Muscle layer of colon (tissue), 2 donors: ENCODE measurements at regions not wholly inside any gene's neighbourhood (a gene's known extent, or its start where the extent isn't known, plus 50 kb on each side); places are given as distances from the start of the nearest gene placed in this dataset.
"Not testable (repeated sequence)": the region's sequence is repeated elsewhere in the genome, so short reads cannot be mapped to it uniquely, and the experiment has no call there.

Experiments used
- H3K27ac ChIP-seq: one replicate; pipeline ENCODE4 v1.7.0; 2013; ENCODE audit warnings: low read depth, mild to moderate bottlenecking, low read length, moderate library complexity
- H3K27me3 ChIP-seq, 2 donors: one replicate each; pipeline ENCODE4 v1.7.0; 2013; ENCODE audit warnings: low read length in 2 of 2, mild to moderate bottlenecking in 2 of 2; ENCODE audit not compliant: insufficient read depth in 2 of 2, control insufficient read depth in 1 of 2
- H3K36me3 ChIP-seq: one replicate; pipeline ENCODE4 v1.7.0; 2013; ENCODE audit warnings: mild to moderate bottlenecking, low read length; ENCODE audit not compliant: insufficient read depth
- H3K4me1 ChIP-seq: one replicate; pipeline ENCODE4 v1.7.0; 2013; ENCODE audit warnings: mild to moderate bottlenecking, low read length; ENCODE audit not compliant: insufficient read depth
- H3K4me3 ChIP-seq, 2 donors: one replicate each; pipeline ENCODE4 v1.7.0; 2013; ENCODE audit warnings: low read length in 2 of 2, low read depth in 1 of 2, mild to moderate bottlenecking in 1 of 2, moderate library complexity in 1 of 2
- H3K9ac ChIP-seq: one replicate; pipeline ENCODE4 v1.7.0; 2013; ENCODE audit warnings: low read length
- H3K9me3 ChIP-seq: one replicate; pipeline ENCODE4 v1.7.0; 2013; ENCODE audit warnings: mild to moderate bottlenecking, low read length
- donor health status: abdominal sarcoma.
- donor health status: Adenocarcinoma of cecum.

- no peak overlapping the region for H3K4me3 ChIP-seq
- no peaks in the 10 kb centered on the region for H3K9me3 ChIP-seq
- H3K27me3 ChIP-seq, result no peaks in the 10 kb centered on the region
- H3K27ac ChIP-seq, result no peak overlapping the region
- no peaks in the 10 kb centered on the region for H3K4me1 ChIP-seq
- no peak overlapping the region for H3K9ac ChIP-seq
- no peaks in the 10 kb centered on the region for H3K36me3 ChIP-seq
These were observed 179.9 kb upstream of the TAB2 start for GRCh38 chr6:149137594-149137993.

- no peaks in the 10 kb centered on the region for H3K36me3 ChIP-seq
- H3K27ac ChIP-seq, result no peak overlapping the region
- H3K27me3 ChIP-seq, result no peaks in the 10 kb centered on the region
- H3K4me1 ChIP-seq, result no peaks in the 10 kb centered on the region
- no peaks in the 10 kb centered on the region for H3K9me3 ChIP-seq
- H3K9ac ChIP-seq, result no peak overlapping the region
- no peak overlapping the region for H3K4me3 ChIP-seq
These were observed 179.4 kb upstream of the TAB2 start for GRCh38 chr6:149138089-149138488.

DNA sequence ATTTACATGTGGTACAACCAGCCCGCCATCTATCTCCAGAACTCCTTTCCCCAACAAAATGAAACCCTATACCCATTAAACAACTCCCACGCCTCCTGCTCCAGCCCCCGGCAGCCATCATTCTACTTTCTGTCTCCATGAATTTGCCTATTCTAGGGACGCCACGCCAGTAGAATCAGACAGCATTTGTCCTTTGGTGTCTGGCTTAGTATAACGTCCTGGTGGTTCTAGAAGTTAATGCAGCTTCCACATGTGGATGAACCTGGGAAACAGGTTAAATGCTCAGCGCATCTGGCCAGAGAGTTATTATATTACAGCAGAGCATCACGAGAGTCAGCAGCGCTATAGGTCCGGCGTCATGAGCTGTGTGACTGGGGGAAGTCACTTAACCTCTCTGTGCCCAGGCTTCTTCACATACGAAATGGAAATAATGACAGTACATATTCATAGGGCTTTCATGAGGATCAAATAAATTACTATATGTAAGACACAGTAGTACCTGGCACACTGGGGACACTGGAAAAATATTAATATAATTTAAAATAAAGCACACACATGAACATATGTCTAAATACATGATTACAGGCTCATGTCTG lies 178.7 kb upstream of the TAB2 start:
- H3K4me3 ChIP-seq, result no peak overlapping the region
- no peak overlapping the region for H3K27ac ChIP-seq
- no peak overlapping the region for H3K9ac ChIP-seq
- H3K36me3 ChIP-seq, result no peaks in the 10 kb centered on the region
- H3K9me3 ChIP-seq, result no peaks in the 10 kb centered on the region
- H3K4me1 ChIP-seq, result no peaks in the 10 kb centered on the region
- H3K27me3 ChIP-seq, result no peaks in the 10 kb centered on the region

- H3K27ac ChIP-seq, result no peak overlapping the region
- H3K9me3 ChIP-seq, result no peaks in the 10 kb centered on the region
- H3K27me3 ChIP-seq, result no peaks in the 10 kb centered on the region
- H3K36me3 ChIP-seq, result no peaks in the 10 kb centered on the region
- H3K9ac ChIP-seq, result no peak overlapping the region
- H3K4me1 ChIP-seq, result no peaks in the 10 kb centered on the region
- H3K4me3 ChIP-seq, result no peak overlapping the region
These were observed 177.8 kb upstream of the TAB2 start for GRCh38 chr6:149139782-149140136.

GRCh38 chr6:149140137-149140909 lies 177.2 kb upstream of the TAB2 start:
- no peaks in the 10 kb centered on the region for H3K27me3 ChIP-seq
- H3K9ac ChIP-seq, result no peak overlapping the region
- H3K9me3 ChIP-seq, result no peaks in the 10 kb centered on the region
- H3K4me3 ChIP-seq, result no peak overlapping the region
- H3K27ac ChIP-seq, result no peak overlapping the region
- no peaks in the 10 kb centered on the region for H3K4me1 ChIP-seq
- no peaks in the 10 kb centered on the region for H3K36me3 ChIP-seq

GRCh38 chr6:149140910-149141290 lies 176.6 kb upstream of the TAB2 start:
- Histone ChIP-seq H3K36me3 (no peaks in the 10 kb centered on the region), H3K9ac (no peak overlapping the region), H3K4me3 (no peak overlapping the region), H3K27me3 (no peaks in the 10 kb centered on the region), H3K4me1 (no peaks in the 10 kb centered on the region), H3K9me3 (no peaks in the 10 kb centered on the region), H3K27ac (no peak overlapping the region)

- Histone ChIP-seq H3K4me1 (no peaks in the 10 kb centered on the region), H3K9ac (no peak overlapping the region), H3K4me3 (no peak overlapping the region), H3K27ac (no peak overlapping the region), H3K36me3 (no peaks in the 10 kb centered on the region), H3K9me3 (no peaks in the 10 kb centered on the region), H3K27me3 (no peaks in the 10 kb centered on the region)
These were observed 174.5 kb upstream of the TAB2 start for GRCh38 chr6:149142924-149143429.

DNA sequence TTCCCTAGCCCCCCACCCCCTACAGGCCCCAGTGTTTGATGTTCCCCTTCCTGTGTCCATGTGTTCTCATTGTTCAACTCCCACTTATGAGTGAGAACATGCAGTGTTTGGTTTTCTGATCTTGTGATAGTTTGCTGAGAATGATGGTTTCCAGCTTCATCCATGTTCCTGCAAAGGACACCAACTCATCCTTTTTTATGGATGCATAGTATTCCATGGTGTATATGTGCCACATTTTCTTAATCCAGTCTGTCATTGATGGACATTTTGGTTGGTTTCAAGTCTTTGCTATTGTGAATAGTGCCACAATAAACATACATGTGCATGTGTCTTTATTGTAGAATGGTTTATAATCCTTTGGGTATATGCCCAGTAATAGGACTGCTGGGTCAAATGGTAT lies 171.7 kb upstream of the TAB2 start:
- H3K36me3 ChIP-seq, H3K9ac ChIP-seq, H3K9me3 ChIP-seq, H3K27ac ChIP-seq, H3K27me3 ChIP-seq, H3K4me1 ChIP-seq, H3K4me3 ChIP-seq: not testable (repeated sequence)

DNA sequence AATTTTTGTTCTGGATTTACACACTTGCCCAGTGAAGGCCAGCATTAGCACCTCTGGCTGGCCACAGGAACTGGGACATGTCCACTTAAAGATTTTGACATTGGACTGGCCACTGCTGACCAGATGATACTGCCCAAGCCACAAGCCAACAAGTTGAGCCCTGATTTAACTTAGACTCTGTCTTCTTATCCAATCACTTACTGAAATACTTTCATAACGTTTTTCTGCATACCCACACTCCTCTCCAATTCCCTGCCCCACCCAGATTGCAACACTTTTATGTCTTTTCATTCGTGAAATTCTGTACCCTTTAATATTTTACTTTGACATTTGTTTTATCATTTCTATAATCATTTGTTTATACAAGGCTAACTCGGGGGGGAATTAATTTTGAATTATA lies 170.3 kb upstream of the TAB2 start:
- Histone ChIP-seq H3K9ac (no peak overlapping the region), H3K36me3 (no peaks in the 10 kb centered on the region), H3K4me3 (no peak overlapping the region), H3K4me1 (no peaks in the 10 kb centered on the region), H3K27me3 (no peaks in the 10 kb centered on the region), H3K9me3 (no peaks in the 10 kb centered on the region), H3K27ac (no peak overlapping the region)

- no peaks in the 10 kb centered on the region for H3K4me1 ChIP-seq
These were observed 169.4 kb upstream of the TAB2 start for GRCh38 chr6:149147938-149148718.

DNA sequence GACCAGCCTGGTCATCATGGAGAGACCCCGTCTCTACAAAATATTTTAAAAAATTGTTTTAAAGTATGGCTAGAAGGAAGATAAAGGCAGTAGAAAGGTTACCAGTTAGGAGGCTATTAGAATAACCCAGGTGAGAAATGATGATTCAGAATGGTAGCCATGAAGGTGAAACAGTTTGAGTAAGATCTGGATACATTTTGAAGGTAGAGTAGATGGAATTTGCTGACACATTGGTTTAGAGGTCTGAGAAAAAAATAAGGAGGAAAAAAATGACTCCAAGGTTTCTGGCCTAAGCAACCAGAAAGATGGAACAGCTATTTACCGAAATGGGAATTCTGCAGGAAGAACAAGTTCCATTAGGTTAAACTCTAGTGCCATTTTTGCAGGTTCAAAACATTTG lies 167.9 kb upstream of the TAB2 start:
- Histone ChIP-seq H3K27ac (no peak overlapping the region), H3K36me3 (no peaks in the 10 kb centered on the region), H3K9me3 (no peaks in the 10 kb centered on the region), H3K9ac (no peak overlapping the region), H3K4me1 (no peaks in the 10 kb centered on the region), H3K4me3 (no peak overlapping the region), H3K27me3 (no peaks in the 10 kb centered on the region)

More at GRCh38 chr6:149147938-149148718, 169.4 kb upstream of the TAB2 start:
- H3K36me3 ChIP-seq, result no peaks in the 10 kb centered on the region
- H3K27ac ChIP-seq, result no peak overlapping the region
- no peaks in the 10 kb centered on the region for H3K27me3 ChIP-seq
- no peaks in the 10 kb centered on the region for H3K9me3 ChIP-seq
- H3K9ac ChIP-seq, result no peak overlapping the region
- no peak overlapping the region for H3K4me3 ChIP-seq
